GM21737 (cell line): ENCODE measurements at regions not wholly inside any gene's neighbourhood (a gene's known extent, or its start where the extent isn't known, plus 50 kb on each side); places are given as distances from the start of the nearest gene placed in this dataset.
"Not testable (repeated sequence)": the region's sequence is repeated elsewhere in the genome, so short reads cannot be mapped to it uniquely, and the experiment has no call there.

Experiments
- ATAC-seq: cut with Tn5 transposase; IDR thresholded peaks from one replicate; pipeline ENCODE4 v1.9.1; 2021; ENCODE audit warnings: mild to moderate bottlenecking, moderate library complexity; ENCODE audit not compliant: unreplicated experiment

DNA sequence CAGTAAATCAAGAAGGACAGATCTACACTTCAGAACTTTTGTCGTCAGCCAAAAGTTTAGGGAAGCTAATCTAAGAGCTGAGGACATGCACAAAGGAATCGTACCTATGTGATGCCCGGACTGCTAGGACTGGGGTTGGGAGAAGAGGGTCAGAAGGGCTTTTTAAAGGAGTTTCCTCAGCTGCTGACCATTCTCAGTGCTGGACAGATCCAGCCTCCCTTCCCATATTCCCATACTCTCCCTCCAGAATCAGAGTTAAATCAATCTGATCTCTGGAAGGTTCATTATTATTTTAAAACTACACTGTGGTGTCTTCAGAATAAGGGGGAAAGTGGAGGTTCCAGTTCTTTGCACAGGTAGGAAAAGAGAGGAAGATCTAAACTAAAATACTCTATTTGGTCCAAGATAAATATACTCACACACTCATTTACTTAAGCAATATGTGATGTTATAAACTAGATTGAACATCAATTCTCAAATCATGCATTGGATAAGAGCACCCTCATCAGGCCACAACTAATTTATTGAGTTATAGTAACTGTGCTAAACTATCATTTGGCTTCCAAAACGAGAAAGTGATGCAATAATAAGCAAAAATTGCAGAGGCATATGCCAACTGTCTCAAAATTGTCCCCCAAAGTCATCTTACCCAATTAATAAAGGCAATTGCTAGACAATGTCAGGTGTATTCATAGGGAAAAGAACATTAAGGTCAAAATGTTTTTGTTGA lies 124.7 kb downstream of the HNRNPD start:
- no peak for ATAC-seq

DNA sequence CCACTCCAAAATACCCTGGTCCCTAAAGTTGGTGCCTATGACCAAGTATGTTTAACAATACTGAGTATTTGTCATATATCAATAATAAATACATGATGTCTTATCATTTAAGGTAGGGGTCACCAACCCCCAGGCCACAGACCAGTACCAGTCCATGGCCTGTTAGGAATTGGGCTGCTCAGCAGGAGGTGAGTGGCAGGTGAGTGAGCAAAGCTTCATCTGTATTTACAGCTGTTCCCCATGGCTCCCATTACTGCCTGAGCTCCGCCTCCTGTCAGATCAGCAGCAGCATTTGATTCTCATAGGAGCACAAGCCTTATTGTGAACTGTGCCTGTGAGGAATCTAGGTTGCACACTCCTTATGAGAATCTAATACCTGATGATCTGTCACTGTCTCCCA lies 126.2 kb downstream of the HNRNPD start:
- no peak for ATAC-seq

DNA sequence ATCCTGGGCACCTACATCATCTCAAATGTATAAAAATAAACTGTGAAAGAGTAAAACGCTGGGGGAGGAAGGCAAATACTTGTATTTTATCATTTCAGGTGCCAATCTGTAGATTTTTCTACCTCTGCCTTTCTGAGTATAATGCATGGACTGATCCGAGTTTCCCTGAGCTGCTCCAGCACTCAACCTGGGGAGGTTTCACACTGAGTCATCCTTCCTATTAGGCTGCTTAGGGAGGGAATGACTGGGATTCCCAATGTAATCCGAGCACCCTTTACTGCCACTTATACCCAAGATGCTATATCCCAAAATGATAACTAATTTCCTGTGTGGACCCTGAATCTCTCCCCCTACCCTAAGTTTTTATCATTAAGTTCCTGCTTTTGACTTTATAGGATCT lies 126.6 kb downstream of the HNRNPD start:
- ATAC-seq: no peak

GRCh38 chr4:82241534-82241933 lies 132.3 kb downstream of the HNRNPD start:
- ATAC-seq: no peak

- ATAC-seq: no peak
These were observed 133.4 kb downstream of the HNRNPD start for GRCh38 chr4:82240410-82240809.

DNA sequence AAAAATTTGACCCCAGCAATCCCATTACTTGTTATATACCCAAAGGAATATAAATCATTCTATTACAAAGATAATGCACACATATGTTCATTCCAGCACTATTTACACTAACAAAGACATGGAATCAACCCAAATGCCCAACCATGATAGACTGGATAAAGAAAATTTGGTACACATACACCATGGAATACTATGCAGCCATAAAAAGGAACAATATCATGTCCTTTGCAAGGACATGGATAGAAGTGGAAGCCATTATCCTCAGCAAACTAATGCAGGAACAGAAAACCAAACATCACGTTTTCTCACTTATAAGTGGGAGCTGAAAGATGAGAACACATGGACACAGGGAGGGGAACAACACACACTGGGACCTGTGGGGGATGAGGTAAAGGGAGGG lies 136.6 kb downstream of the HNRNPD start:
- not testable (repeated sequence) for ATAC-seq

DNA sequence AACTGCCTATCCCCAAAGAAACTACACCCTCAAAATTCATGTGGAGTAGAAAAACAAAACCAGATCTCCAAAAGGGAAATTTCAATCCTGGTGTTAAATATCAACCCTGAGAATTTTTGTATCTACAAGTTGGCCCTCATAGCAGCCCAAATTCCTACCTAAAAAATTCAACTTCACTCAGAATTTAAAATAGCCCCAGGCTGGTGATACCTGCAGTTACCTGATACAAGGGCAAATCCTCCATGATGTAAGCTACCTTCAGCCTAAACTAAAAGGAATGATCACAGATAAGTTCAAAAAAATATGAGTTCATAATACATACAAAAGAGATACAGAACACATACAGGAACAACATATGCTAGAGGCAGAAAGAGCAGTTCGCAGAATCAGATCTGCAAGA lies 138.4 kb downstream of the HNRNPD start:
- no peak for ATAC-seq

GRCh38 chr4:82232891-82233290 lies 140.9 kb downstream of the HNRNPD start:
- no peak for ATAC-seq

DNA sequence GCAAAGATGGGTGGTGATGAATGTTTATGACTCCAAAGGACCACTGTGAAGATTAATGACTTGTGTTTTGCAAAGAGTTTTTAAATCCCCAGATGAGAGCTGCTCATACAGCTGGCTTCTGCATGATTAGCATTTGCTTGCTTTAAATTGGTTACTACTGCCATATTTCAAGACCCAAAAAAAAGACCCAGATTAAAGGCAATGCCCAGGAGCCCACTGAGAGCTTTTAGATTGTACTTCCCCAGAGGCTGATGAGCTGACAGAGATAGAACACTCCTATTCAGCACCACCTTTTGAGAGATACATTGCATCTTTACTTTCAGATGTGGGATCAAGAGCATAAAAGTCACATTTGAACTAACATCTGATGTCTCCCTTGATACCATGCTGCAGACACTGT lies 142.0 kb downstream of the HNRNPD start:
- no peak for ATAC-seq

GRCh38 chr4:82230306-82230705 lies 143.5 kb downstream of the HNRNPD start:
- ATAC-seq: no peak

GRCh38 chr4:82225030-82225429 lies 148.8 kb downstream of the HNRNPD start:
- no peak for ATAC-seq

GRCh38 chr4:82223715-82224114 lies 150.1 kb downstream of the HNRNPD start:
- no peak for ATAC-seq

- no peak for ATAC-seq
These were observed 154.4 kb downstream of the HNRNPD start for GRCh38 chr4:82219346-82219745.

GRCh38 chr4:82217986-82218715 lies 155.6 kb downstream of the HNRNPD start:
- ATAC-seq: no peak

DNA sequence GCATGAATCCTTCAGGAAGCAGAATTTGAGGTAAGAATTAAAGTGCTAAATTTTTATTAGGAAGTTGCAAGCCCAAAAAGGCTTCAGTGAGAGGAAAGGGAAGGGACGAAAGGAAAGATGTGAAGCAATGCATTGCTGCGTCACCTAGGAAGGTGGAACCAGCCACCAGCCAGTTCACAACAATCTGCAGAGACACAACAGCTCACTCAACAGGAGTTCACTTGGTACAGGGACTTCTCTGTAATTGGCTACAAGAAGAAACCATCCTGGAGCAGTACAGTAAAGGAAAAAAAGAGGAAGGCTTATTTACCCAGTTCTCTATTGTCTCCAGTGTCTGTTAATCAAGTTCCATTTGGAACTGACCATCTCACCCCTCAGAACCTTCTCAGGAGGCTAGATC lies 157.6 kb downstream of the HNRNPD start:
- ATAC-seq: no peak

GRCh38 chr4:82215800-82216199 lies 158.0 kb downstream of the HNRNPD start:
- no peak for ATAC-seq

GRCh38 chr4:82215039-82215438 lies 158.8 kb downstream of the HNRNPD start:
- ATAC-seq: no peak

- ATAC-seq: no peak
These were observed 160.0 kb downstream of the HNRNPD start for GRCh38 chr4:82213485-82214417.

DNA sequence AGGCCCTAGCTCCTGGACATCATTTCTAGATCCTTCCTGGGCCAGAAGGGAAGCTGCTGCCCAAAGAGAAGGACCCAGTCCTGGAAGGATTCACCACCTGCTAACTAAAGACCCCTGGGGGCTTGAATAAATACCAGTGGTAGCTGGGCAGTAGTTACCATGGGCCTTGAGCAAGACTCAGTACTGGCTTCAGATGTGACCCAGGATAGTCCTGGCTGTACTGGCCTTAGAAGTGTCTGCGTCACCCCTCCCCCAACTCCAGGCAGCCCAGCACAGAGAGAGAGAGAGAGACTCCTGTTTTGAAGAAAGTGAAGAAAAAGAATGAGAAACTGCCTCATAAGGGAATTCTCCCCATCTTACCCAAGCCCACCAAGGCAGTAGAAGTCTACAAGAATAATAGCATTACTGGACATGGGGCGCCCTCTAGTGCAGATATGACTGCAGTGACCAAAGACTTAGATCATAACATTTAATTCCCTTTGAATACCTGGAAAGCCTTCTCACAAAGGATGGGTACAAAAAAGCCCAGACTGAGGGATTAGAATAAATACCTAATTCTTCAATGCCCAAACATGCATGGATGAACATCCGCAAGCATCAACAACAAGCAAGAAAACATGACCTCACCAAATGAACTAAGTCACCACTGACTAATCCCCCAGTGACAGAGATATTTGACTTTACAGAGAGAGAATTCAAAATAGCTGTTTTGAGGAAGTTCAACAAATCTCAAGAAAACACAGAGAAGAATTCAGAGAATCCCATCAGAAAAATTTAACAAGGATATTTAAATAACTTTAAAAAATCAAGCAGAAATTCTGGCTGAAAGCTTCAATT lies 171.8 kb downstream of the HNRNPD start:
- ATAC-seq: no peak

- no peak for ATAC-seq
These were observed 172.5 kb downstream of the HNRNPD start for GRCh38 chr4:82201303-82201702.

GRCh38 chr4:82200046-82200445 lies 173.7 kb downstream of the HNRNPD start:
- no peak for ATAC-seq
